ENCODE measurements at regions not wholly inside any gene's neighbourhood (a gene's known extent, or its start where the extent isn't known, plus 50 kb on each side); places are given as distances from the start of the nearest gene placed in this dataset.

DNA sequence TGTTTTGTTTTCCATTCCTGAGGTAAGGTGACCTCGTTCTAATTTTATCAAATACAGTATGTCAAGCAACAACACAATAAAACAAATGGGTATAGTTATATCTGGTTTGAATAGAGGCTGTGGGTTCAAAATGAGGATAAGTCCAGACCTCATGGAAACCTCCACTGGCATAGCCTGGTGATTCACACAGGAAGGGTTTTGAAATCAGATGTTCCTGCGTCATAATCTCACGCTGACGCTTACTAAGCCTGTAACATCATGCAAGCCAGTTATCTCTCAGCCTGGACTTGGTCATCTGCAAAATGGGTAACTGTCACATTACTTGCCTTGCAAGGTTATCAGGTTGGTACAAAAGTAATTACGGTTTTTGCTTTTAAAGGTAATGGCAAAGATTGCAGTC lies 1056.3 kb upstream of the EEF2KMT start:
- H3K27ac ChIP-seq (ENCODE audit: control insufficient read depth, insufficient read depth, low read length): no peak overlapping the region
- no peak for FAIRE-seq
- no peak overlapping the region for H3K9ac ChIP-seq (ENCODE audit: control insufficient read depth, extremely low read depth, insufficient read depth, low read length)
- no peak for DNase-seq (ENCODE audit: low read depth, low spot score)
- H3K4me3 ChIP-seq (ENCODE audit: control insufficient read depth in 2 of 3, extremely low read depth in 1 of 3, insufficient read depth in 2 of 3, low read depth in 1 of 3, low read length in 3 of 3): no peak overlapping the region
- H2AFZ ChIP-seq (ENCODE audit: control insufficient read depth, low read length): no peak overlapping the region
- dilution Hi-C loops (cut with MboI; ENCODE audit: extremely low pct_ligation_motif_present, low sequenced_read_pairs): no loop called here
- H3K27me3 ChIP-seq (ENCODE audit: control insufficient read depth, extremely low read depth, insufficient read depth, low read length): no peaks in the 10 kb centered on the region
- H4K20me1 ChIP-seq (ENCODE audit: control insufficient read depth, extremely low read depth, insufficient read depth, low read length): no peaks in the 10 kb centered on the region
- peaks cover 3% of the 10 kb centered on the region for H3K9me3 ChIP-seq (ENCODE audit: control insufficient read depth, low read depth, low read length)
- no peaks in the 10 kb centered on the region for H3K79me2 ChIP-seq (ENCODE audit: control insufficient read depth, insufficient read depth, low read length)
- H3K36me3 ChIP-seq (ENCODE audit: control insufficient read depth in 2 of 2, extremely low read depth in 1 of 2, insufficient read depth in 2 of 2, low read length in 2 of 2): no peaks in the 10 kb centered on the region
- H3K9me1 ChIP-seq (ENCODE audit: control insufficient read depth, extremely low read depth, insufficient read depth, low read length): no peaks in the 10 kb centered on the region
- TF ChIP-seq, protein P1, sequence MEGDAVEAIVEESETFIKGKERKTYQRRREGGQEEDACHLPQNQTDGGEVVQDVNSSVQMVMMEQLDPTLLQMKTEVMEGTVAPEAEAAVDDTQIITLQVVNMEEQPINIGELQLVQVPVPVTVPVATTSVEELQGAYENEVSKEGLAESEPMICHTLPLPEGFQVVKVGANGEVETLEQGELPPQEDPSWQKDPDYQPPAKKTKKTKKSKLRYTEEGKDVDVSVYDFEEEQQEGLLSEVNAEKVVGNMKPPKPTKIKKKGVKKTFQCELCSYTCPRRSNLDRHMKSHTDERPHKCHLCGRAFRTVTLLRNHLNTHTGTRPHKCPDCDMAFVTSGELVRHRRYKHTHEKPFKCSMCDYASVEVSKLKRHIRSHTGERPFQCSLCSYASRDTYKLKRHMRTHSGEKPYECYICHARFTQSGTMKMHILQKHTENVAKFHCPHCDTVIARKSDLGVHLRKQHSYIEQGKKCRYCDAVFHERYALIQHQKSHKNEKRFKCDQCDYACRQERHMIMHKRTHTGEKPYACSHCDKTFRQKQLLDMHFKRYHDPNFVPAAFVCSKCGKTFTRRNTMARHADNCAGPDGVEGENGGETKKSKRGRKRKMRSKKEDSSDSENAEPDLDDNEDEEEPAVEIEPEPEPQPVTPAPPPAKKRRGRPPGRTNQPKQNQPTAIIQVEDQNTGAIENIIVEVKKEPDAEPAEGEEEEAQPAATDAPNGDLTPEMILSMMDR (optimal IDR thresholded peaks at IDR 0.05 in 1 of 3, IDR thresholded peaks at IDR 0.05 in 1 of 3, conservative IDR thresholded peaks at IDR 0.05 in 1 of 3; ENCODE audit: extremely low read depth in 1 of 3, insufficient read depth in 2 of 3, low read length in 3 of 3): no peak
- no peak for TF ChIP-seq EZH2 (IDR thresholded peaks at IDR 0.05; ENCODE audit: low read length)
- no peak overlapping the region for H3K4me2 ChIP-seq (ENCODE audit: control insufficient read depth, extremely low read depth, insufficient read depth, low read depth, low read length)
- no peaks in the 10 kb centered on the region for H3K4me1 ChIP-seq (ENCODE audit: control insufficient read depth, extremely low read depth, insufficient read depth, low read length)

DNA sequence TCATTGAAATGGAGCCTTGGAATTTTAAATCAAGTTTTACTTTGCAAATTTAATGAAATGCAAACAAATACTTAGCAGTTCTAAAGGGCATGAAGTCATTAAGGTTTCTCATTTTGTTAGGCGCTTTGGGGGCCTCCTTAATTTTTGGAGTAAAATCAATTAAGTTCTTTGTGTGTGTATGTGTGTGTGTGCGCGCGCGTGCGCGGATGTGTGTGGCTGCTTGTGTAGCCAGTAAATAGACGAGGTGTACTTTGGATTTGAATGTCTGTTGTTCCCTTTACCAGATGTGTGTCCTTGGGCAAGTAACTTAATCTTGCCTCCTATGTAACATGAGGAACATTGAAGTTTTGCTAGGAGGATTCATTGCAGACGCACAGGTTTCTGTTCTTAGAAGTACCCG lies 1051.4 kb upstream of the EEF2KMT start:
- no peaks in the 10 kb centered on the region for H3K9me1 ChIP-seq (ENCODE audit: control insufficient read depth, extremely low read depth, insufficient read depth, low read length)
- no peaks in the 10 kb centered on the region for H3K4me1 ChIP-seq (ENCODE audit: control insufficient read depth, extremely low read depth, insufficient read depth, low read length)
- H2AFZ ChIP-seq (ENCODE audit: control insufficient read depth, low read length): no peak overlapping the region
- no peak for TF ChIP-seq EZH2 (IDR thresholded peaks at IDR 0.05; ENCODE audit: low read length)
- TF ChIP-seq, protein P1 (optimal IDR thresholded peaks at IDR 0.05 in 1 of 3, IDR thresholded peaks at IDR 0.05 in 1 of 3, conservative IDR thresholded peaks at IDR 0.05 in 1 of 3; ENCODE audit: extremely low read depth in 1 of 3, insufficient read depth in 2 of 3, low read length in 3 of 3): no peak
- H3K36me3 ChIP-seq (ENCODE audit: control insufficient read depth in 2 of 2, extremely low read depth in 1 of 2, insufficient read depth in 2 of 2, low read length in 2 of 2): no peaks in the 10 kb centered on the region
- H3K27ac ChIP-seq (ENCODE audit: control insufficient read depth, insufficient read depth, low read length): no peak overlapping the region
- H3K4me3 ChIP-seq (ENCODE audit: control insufficient read depth in 2 of 3, extremely low read depth in 1 of 3, insufficient read depth in 2 of 3, low read depth in 1 of 3, low read length in 3 of 3): no peak overlapping the region
- H4K20me1 ChIP-seq (ENCODE audit: control insufficient read depth, extremely low read depth, insufficient read depth, low read length): no peaks in the 10 kb centered on the region
- DNase-seq (ENCODE audit: low read depth, low spot score) (no peak), FAIRE-seq (no peak)
- H3K4me2 ChIP-seq (ENCODE audit: control insufficient read depth, extremely low read depth, insufficient read depth, low read depth, low read length): no peak overlapping the region
- dilution Hi-C loops (cut with MboI; ENCODE audit: extremely low pct_ligation_motif_present, low sequenced_read_pairs): no loop called here
- peaks cover 3% of the 10 kb centered on the region for H3K9me3 ChIP-seq (ENCODE audit: control insufficient read depth, low read depth, low read length)
- no peaks in the 10 kb centered on the region for H3K79me2 ChIP-seq (ENCODE audit: control insufficient read depth, insufficient read depth, low read length)
- H3K9ac ChIP-seq (ENCODE audit: control insufficient read depth, extremely low read depth, insufficient read depth, low read length): no peak overlapping the region
- H3K27me3 ChIP-seq (ENCODE audit: control insufficient read depth, extremely low read depth, insufficient read depth, low read length): no peaks in the 10 kb centered on the region

Measured in keratinocyte (primary cell).